ENCODE measurements at regions not wholly inside any gene's neighbourhood (a gene's known extent, or its start where the extent isn't known, plus 50 kb on each side); places are given as distances from the start of the nearest gene placed in this dataset.

- TF ChIP-seq CHD2 (IDR thresholded peaks at IDR 0.05; ENCODE audit: low read length, partially characterized antibody) (no peak), NFIC (IDR thresholded peaks at IDR 0.05; ENCODE audit: borderline replicate concordance) (no peak)
- Histone ChIP-seq H3F3A (replicated peaks; ENCODE audit: insufficient read depth) (no peaks in the 10 kb centered on the region), H3K9ac (no peak overlapping the region), H3K4me3 (ENCODE audit: low read depth in 2 of 2, low read length in 1 of 2) (no peak overlapping the region), H3K9me2 (no peaks in the 10 kb centered on the region), H2AFZ (ENCODE audit: low read depth) (no peak overlapping the region), H3K9me3 (no peaks in the 10 kb centered on the region), H3K4me2 (no peak overlapping the region), H3K27me3 (ENCODE audit: insufficient read depth) (no peaks in the 10 kb centered on the region), H3K79me2 (ENCODE audit: insufficient read depth) (no peaks in the 10 kb centered on the region), H3K4me1 (ENCODE audit: control insufficient read depth in 1 of 2, insufficient read depth in 2 of 2, low read depth in 1 of 2, low read length in 1 of 2) (no peaks in the 10 kb centered on the region), H3K36me3 (replicated peaks in 1 of 2; ENCODE audit: control insufficient read depth in 1 of 2, insufficient read depth in 2 of 2, low read length in 1 of 2) (no peaks in the 10 kb centered on the region), H4K20me1 (ENCODE audit: insufficient read depth) (no peaks in the 10 kb centered on the region), H3K27ac (ENCODE audit: low read depth in 2 of 2, low read length in 1 of 2) (no peak overlapping the region)
- POLR2A ChIA-PET, result no interaction called here
- CTCF ChIA-PET, result no interaction called here
- no peak for DNase-seq
- WGBS (ENCODE audit: low lambda C conversion rate), result 51% methylated on average over 3 of the region's 3 CpGs
Observed at GRCh38 chr2:184210329-184210728, 388.0 kb upstream of the ZNF804A start.

DNA sequence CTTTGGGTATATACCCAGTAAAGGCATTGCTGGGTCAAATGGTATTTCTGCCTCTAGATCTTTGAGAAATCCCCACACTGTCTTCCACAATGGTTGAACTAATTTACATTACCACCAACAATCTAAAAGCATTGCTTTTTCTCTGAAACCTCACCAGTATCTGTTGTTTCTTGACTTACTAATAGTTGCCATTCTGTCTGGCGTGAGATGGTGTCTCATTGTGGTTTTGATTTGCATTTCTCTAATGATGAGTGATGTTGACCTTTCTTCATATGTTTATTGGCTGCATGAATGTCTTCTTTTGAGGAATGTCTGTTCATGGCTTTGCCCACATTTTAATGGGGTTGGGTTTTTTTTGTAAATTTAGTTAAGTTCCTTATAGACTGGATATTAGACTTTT is 382.6 kb upstream of the ZNF804A start:
- Histone ChIP-seq H3K79me2 (ENCODE audit: insufficient read depth) (no peaks in the 10 kb centered on the region), H3K9me2 (no peaks in the 10 kb centered on the region), H3K4me2 (no peak overlapping the region), H3F3A (replicated peaks; ENCODE audit: insufficient read depth) (no peaks in the 10 kb centered on the region), H3K4me1 (ENCODE audit: control insufficient read depth in 1 of 2, insufficient read depth in 2 of 2, low read depth in 1 of 2, low read length in 1 of 2) (no peaks in the 10 kb centered on the region), H2AFZ (ENCODE audit: low read depth) (no peak overlapping the region), H3K27me3 (ENCODE audit: insufficient read depth) (no peaks in the 10 kb centered on the region), H3K9me3 (no peaks in the 10 kb centered on the region), H3K4me3 (ENCODE audit: low read depth in 2 of 2, low read length in 1 of 2) (no peak overlapping the region), H3K9ac (no peak overlapping the region), H4K20me1 (ENCODE audit: insufficient read depth) (no peaks in the 10 kb centered on the region), H3K36me3 (replicated peaks in 1 of 2; ENCODE audit: control insufficient read depth in 1 of 2, insufficient read depth in 2 of 2, low read length in 1 of 2) (no peaks in the 10 kb centered on the region), H3K27ac (ENCODE audit: low read depth in 2 of 2, low read length in 1 of 2) (no peak overlapping the region)
- ChIA-PET POLR2A (no interaction called here), CTCF (no interaction called here)
- DNase-seq, result no peak
- no peak for TF ChIP-seq FOXJ3 (CRISPR knock-in tag; IDR thresholded peaks at IDR 0.05)
- no peak for TF ChIP-seq ELF1 (IDR thresholded peaks at IDR 0.05)
- no peak for TF ChIP-seq NRF1 (IDR thresholded peaks at IDR 0.05; ENCODE audit: low read depth, low read length)
- no peak for TF ChIP-seq FOXM1 (IDR thresholded peaks at IDR 0.05; ENCODE audit: low read depth)
- TF ChIP-seq EP300 (IDR thresholded peaks at IDR 0.05; ENCODE audit: borderline replicate concordance in 1 of 2, low read depth in 1 of 2, low read length in 1 of 2), result no peak
- TF ChIP-seq MEF2A (IDR thresholded peaks at IDR 0.05; ENCODE audit: borderline replicate concordance, low read depth), result no peak
- no peak for TF ChIP-seq RCOR1 (IDR thresholded peaks at IDR 0.05; ENCODE audit: low read length)
- TF ChIP-seq, protein P1, sequence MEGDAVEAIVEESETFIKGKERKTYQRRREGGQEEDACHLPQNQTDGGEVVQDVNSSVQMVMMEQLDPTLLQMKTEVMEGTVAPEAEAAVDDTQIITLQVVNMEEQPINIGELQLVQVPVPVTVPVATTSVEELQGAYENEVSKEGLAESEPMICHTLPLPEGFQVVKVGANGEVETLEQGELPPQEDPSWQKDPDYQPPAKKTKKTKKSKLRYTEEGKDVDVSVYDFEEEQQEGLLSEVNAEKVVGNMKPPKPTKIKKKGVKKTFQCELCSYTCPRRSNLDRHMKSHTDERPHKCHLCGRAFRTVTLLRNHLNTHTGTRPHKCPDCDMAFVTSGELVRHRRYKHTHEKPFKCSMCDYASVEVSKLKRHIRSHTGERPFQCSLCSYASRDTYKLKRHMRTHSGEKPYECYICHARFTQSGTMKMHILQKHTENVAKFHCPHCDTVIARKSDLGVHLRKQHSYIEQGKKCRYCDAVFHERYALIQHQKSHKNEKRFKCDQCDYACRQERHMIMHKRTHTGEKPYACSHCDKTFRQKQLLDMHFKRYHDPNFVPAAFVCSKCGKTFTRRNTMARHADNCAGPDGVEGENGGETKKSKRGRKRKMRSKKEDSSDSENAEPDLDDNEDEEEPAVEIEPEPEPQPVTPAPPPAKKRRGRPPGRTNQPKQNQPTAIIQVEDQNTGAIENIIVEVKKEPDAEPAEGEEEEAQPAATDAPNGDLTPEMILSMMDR (IDR thresholded peaks at IDR 0.05), result no peak
- no peak for TF ChIP-seq EZH2phosphoT487 (IDR thresholded peaks at IDR 0.05; ENCODE audit: borderline replicate concordance, low read depth)
- no peak for TF ChIP-seq SIN3A (IDR thresholded peaks at IDR 0.05; ENCODE audit: borderline replicate concordance, low read depth, low read length)
- WGBS (ENCODE audit: low lambda C conversion rate), result 74% methylated on average over 1 of the region's 1 CpG

DNA sequence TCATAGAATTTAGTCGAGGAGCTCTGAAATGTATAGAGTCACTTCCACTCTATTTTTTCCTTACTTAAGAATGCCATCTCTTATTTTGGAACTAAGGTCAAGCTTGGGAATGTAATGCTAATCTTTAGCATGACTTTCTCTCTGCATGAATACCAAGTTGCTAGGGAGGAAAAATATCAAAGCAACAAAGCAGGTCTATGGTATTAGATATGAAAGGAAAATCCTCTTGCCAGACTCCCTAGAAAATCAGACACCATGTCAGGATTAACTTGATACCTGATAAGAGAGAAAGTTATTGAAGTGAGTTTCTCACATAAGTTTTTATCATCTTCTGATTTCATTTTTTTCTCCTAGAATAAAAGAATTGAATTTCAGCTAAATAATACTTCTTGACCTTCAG is 341.7 kb upstream of the ZNF804A start:
- Histone ChIP-seq H3K27me3 (ENCODE audit: insufficient read depth) (no peaks in the 10 kb centered on the region), H3K9ac (no peak overlapping the region), H3K79me2 (ENCODE audit: insufficient read depth) (no peaks in the 10 kb centered on the region; the same call in 1 of the 2 replicates), H3F3A (replicated peaks; ENCODE audit: insufficient read depth) (no peaks in the 10 kb centered on the region), H4K20me1 (ENCODE audit: insufficient read depth) (no peaks in the 10 kb centered on the region), H3K4me2 (no peak overlapping the region), H2AFZ (ENCODE audit: low read depth) (no peak overlapping the region), H3K27ac (ENCODE audit: low read depth in 2 of 2, low read length in 1 of 2) (no peak overlapping the region), H3K4me3 (ENCODE audit: low read depth in 2 of 2, low read length in 1 of 2) (no peak overlapping the region), H3K9me3 (no peaks in the 10 kb centered on the region), H3K9me2 (no peaks in the 10 kb centered on the region), H3K4me1 (ENCODE audit: control insufficient read depth in 1 of 2, insufficient read depth in 2 of 2, low read depth in 1 of 2, low read length in 1 of 2) (no peaks in the 10 kb centered on the region), H3K36me3 (replicated peaks in 1 of 2; ENCODE audit: control insufficient read depth in 1 of 2, insufficient read depth in 2 of 2, low read length in 1 of 2) (no peaks in the 10 kb centered on the region)
- WGBS (ENCODE audit: low lambda C conversion rate), result 0% methylated on average over 1 of the region's 1 CpG
- ChIA-PET CTCF (interaction anchor here (1.2 to 1.6 kb wide), 2 partner anchors 10 to 28 kb away, joined by 3 read pairs; no protein-coding TSS in a partner anchor), POLR2A (no interaction called here)
- TF ChIP-seq NRF1 (IDR thresholded peaks at IDR 0.05; ENCODE audit: low read depth, low read length) (no peak), EP300 (IDR thresholded peaks at IDR 0.05; ENCODE audit: borderline replicate concordance in 1 of 2, low read depth in 1 of 2, low read length in 1 of 2) (no peak), GABPA (IDR thresholded peaks at IDR 0.05; ENCODE audit: low read depth) (no peak), GATA2 (CRISPR knock-in tag; IDR thresholded peaks at IDR 0.05) (no peak), CHD2 (IDR thresholded peaks at IDR 0.05; ENCODE audit: low read length, partially characterized antibody) (no peak), FOXJ3 (CRISPR knock-in tag; IDR thresholded peaks at IDR 0.05) (no peak), MAX (IDR thresholded peaks at IDR 0.05; ENCODE audit: low read depth) (no peak), MEF2A (IDR thresholded peaks at IDR 0.05; ENCODE audit: borderline replicate concordance, low read depth) (no peak), SMC3 (IDR thresholded peaks at IDR 0.05; ENCODE audit: low read depth, low read length) (no peak)
- TF ChIP-seq, protein P2, sequence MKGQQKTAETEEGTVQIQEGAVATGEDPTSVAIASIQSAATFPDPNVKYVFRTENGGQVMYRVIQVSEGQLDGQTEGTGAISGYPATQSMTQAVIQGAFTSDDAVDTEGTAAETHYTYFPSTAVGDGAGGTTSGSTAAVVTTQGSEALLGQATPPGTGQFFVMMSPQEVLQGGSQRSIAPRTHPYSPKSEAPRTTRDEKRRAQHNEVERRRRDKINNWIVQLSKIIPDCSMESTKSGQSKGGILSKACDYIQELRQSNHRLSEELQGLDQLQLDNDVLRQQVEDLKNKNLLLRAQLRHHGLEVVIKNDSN (IDR thresholded peaks at IDR 0.05; ENCODE audit: borderline replicate concordance, low read depth), result no peak
- no peak for DNase-seq

Measured in SK-N-SH (cell line).